Neuronal stem cell (in vitro differentiated cells): ENCODE measurements at regions not wholly inside any gene's neighbourhood (a gene's known extent, or its start where the extent isn't known, plus 50 kb on each side); places are given as distances from the start of the nearest gene placed in this dataset.

Source experiments
- DNase-seq: peaks from one replicate; pipeline ENCODE4 v3.0.0-alpha.2; 2013; ENCODE audit warnings: low spot score
- H2AFZ ChIP-seq: one replicate; pipeline ENCODE4 v1.6.1; 2013; ENCODE audit warnings: mild to moderate bottlenecking, low read length, inconsistent platforms
- H2AK5ac ChIP-seq: 2 replicates; pipeline ENCODE4 v1.6.1; 2013; ENCODE audit warnings: low read depth, mild to moderate bottlenecking, inconsistent platforms, low read length, moderate library complexity, mixed read lengths
- H2BK120ac ChIP-seq: 2 replicates; pipeline ENCODE4 v1.6.1; 2013; ENCODE audit warnings: low read depth, mild to moderate bottlenecking, inconsistent platforms, low read length, moderate library complexity, mixed read lengths
- H2BK12ac ChIP-seq: one replicate; pipeline ENCODE4 v1.6.1; 2013; ENCODE audit warnings: low read length, inconsistent platforms
- H2BK15ac ChIP-seq: 2 replicates; pipeline ENCODE4 v1.6.1; 2013; ENCODE audit warnings: mild to moderate bottlenecking, low read length, inconsistent platforms, mixed read lengths
- H2BK5ac ChIP-seq: one replicate; pipeline ENCODE4 v1.6.1; 2013; ENCODE audit warnings: inconsistent platforms, mild to moderate bottlenecking, low read length, moderate library complexity
- H3K14ac ChIP-seq: one replicate; pipeline ENCODE4 v1.6.1; 2013; ENCODE audit warnings: low read length, inconsistent platforms
- H3K18ac ChIP-seq: 2 replicates; pipeline ENCODE4 v1.6.1; 2013; ENCODE audit warnings: low read length, inconsistent platforms
- H3K23ac ChIP-seq: 2 replicates; pipeline ENCODE4 v1.6.1; 2013; ENCODE audit warnings: low read depth, mild to moderate bottlenecking, mixed read lengths, low read length, inconsistent platforms; ENCODE audit not compliant: poor library complexity
- H3K27ac ChIP-seq: replicated peaks from 3 replicates; pipeline ENCODE4 v1.5.1; 2013; ENCODE audit warnings: low read length, inconsistent platforms
- H3K27me3 ChIP-seq, 3 experiments: 2 replicates each; pipeline ENCODE4 v1.6.1; 2013; ENCODE audit warnings: low read length in 3 of 3, mild to moderate bottlenecking in 2 of 3, inconsistent platforms in 1 of 3, low read depth in 1 of 3, mixed read lengths in 1 of 3, moderate library complexity in 1 of 3; ENCODE audit not compliant: control insufficient read depth in 3 of 3, insufficient read depth in 3 of 3
- H3K36me3 ChIP-seq, 2 donors: replicated peaks in 1 of 2; 2 replicates each; pipeline ENCODE4 v1.6.1; 2013; ENCODE audit warnings: low read length in 2 of 2; ENCODE audit not compliant: control insufficient read depth in 2 of 2, insufficient read depth in 2 of 2
- H3K4ac ChIP-seq: 2 replicates; pipeline ENCODE4 v1.6.1; 2013; ENCODE audit warnings: inconsistent platforms, mild to moderate bottlenecking, low read length, moderate library complexity
- H3K4me1 ChIP-seq, 2 donors: 1 replicate in 1 of 2; 2 replicates in 1 of 2; pipeline ENCODE4 v1.6.1; 2013; ENCODE audit warnings: low read length in 2 of 2, low read depth in 1 of 2; ENCODE audit not compliant: control insufficient read depth in 2 of 2, insufficient read depth in 1 of 2
- H3K4me2 ChIP-seq: one replicate; pipeline ENCODE4 v1.6.1; 2013; ENCODE audit warnings: mild to moderate bottlenecking, low read length, inconsistent platforms; ENCODE audit not compliant: insufficient read depth, poor library complexity, severe bottlenecking
- H3K4me3 ChIP-seq, 2 donors: 2 replicates each; pipeline ENCODE4 v1.5.1; 2013; ENCODE audit warnings: low read length in 2 of 2, mild to moderate bottlenecking in 2 of 2, inconsistent platforms in 1 of 2, moderate library complexity in 1 of 2
- H3K79me1 ChIP-seq: one replicate; pipeline ENCODE4 v1.6.1; 2013; ENCODE audit warnings: low read depth, mild to moderate bottlenecking, inconsistent platforms, low read length, moderate library complexity
- H3K9ac ChIP-seq: one replicate; pipeline ENCODE4 v1.6.1; 2013; ENCODE audit warnings: mild to moderate bottlenecking, low read depth, low read length, inconsistent platforms; ENCODE audit not compliant: poor library complexity
- H3K9me3 ChIP-seq, 2 donors: replicated peaks in 1 of 2; 2 replicates each; pipeline versions ENCODE3 to v1.6.1; 2013; ENCODE audit warnings: low read length in 2 of 2, mild to moderate bottlenecking in 2 of 2, inconsistent platforms in 1 of 2, low read depth in 1 of 2, mixed read lengths in 1 of 2, moderate library complexity in 1 of 2; ENCODE audit not compliant: control insufficient read depth in 2 of 2, insufficient read depth in 1 of 2
- H4K8ac ChIP-seq: one replicate; pipeline ENCODE4 v1.6.1; 2013; ENCODE audit warnings: low read depth, mild to moderate bottlenecking, inconsistent platforms, low read length, moderate library complexity
- H4K91ac ChIP-seq: one replicate; pipeline ENCODE4 v1.6.1; 2013; ENCODE audit warnings: low read length, low read depth, mild to moderate bottlenecking, inconsistent platforms; ENCODE audit not compliant: poor library complexity
- WGBS, 2 donors: extraction: QIAGEN DNeasy Blood & Tissue Kit; methylation state at CpG; one replicate each; pipeline ENCODE4 v1.1.7; 2013; ENCODE audit warnings: missing lambda C conversion rate in 2 of 2, mixed read lengths in 1 of 2; ENCODE audit not compliant: insufficient read length in 2 of 2, insufficient replicate concordance in 1 of 2; ENCODE audit errors: extremely low coverage in 2 of 2; 5-methylcytosine and 5-hydroxymethylcytosine counted together

- no peak for DNase-seq
- no peak overlapping the region for H3K4me3 ChIP-seq
- no peak overlapping the region for H3K4ac ChIP-seq
- no peak overlapping the region for H2BK5ac ChIP-seq
- no peak overlapping the region for H3K4me2 ChIP-seq
- no CpG with 5 or more reads among the region's 2 CpGs for WGBS, 2 donors
- H2BK15ac ChIP-seq = no peak overlapping the region
- no peak overlapping the region for H3K14ac ChIP-seq
- H3K4me1 ChIP-seq = peaks cover 3 to 5% of the 10 kb centered on the region in 2 donors
- H3K36me3 ChIP-seq = no peaks in the 10 kb centered on the region
- H2AFZ ChIP-seq = no peak overlapping the region
- H2BK12ac ChIP-seq = no peak overlapping the region
- H2AK5ac ChIP-seq = no peak overlapping the region
- no peak overlapping the region for H3K18ac ChIP-seq
- no peaks in the 10 kb centered on the region for H3K9me3 ChIP-seq
- no peak overlapping the region for H3K27ac ChIP-seq
- H4K91ac ChIP-seq = no peak overlapping the region
- no peak overlapping the region for H3K9ac ChIP-seq
- H3K27me3 ChIP-seq = no peaks in the 10 kb centered on the region
- no peak overlapping the region for H3K23ac ChIP-seq
- H4K8ac ChIP-seq = no peak overlapping the region
- no peak overlapping the region for H2BK120ac ChIP-seq
- H3K79me1 ChIP-seq = no peaks in the 10 kb centered on the region
Measured at GRCh38 chr18:26637983-26638382, 89.6 kb upstream of the KCTD1 start.

GRCh38 chr18:26637324-26637723 is 89.0 kb upstream of the KCTD1 start:
- Histone ChIP-seq H3K27ac (no peak overlapping the region), H2BK120ac (no peak overlapping the region), H3K79me1 (no peaks in the 10 kb centered on the region), H3K9ac (no peak overlapping the region), H4K8ac (no peak overlapping the region), H3K4me1 (peaks cover 3 to 5% of the 10 kb centered on the region in 2 donors), H2AK5ac (no peak overlapping the region), H3K27me3 (no peaks in the 10 kb centered on the region), H3K4me2 (no peak overlapping the region), H3K18ac (no peak overlapping the region), H2BK15ac (no peak overlapping the region), H3K9me3 (no peaks in the 10 kb centered on the region), H4K91ac (no peak overlapping the region), H2BK12ac (no peak overlapping the region), H3K4ac (no peak overlapping the region), H3K36me3 (no peaks in the 10 kb centered on the region), H3K14ac (no peak overlapping the region), H3K23ac (no peak overlapping the region), H2BK5ac (no peak overlapping the region), H3K4me3 (no peak overlapping the region), H2AFZ (peak overlapping the region; percentile 4)
- WGBS, 2 donors = no CpG with 5 or more reads among the region's 8 CpGs
- DNase-seq = no peak

GRCh38 chr18:26635466-26635865 is 87.1 kb upstream of the KCTD1 start:
- no peak overlapping the region for H4K8ac ChIP-seq
- no peak overlapping the region for H2AK5ac ChIP-seq
- H3K18ac ChIP-seq = no peak overlapping the region
- H2AFZ ChIP-seq = no peak overlapping the region
- no peak overlapping the region for H3K27ac ChIP-seq
- no peak overlapping the region for H2BK15ac ChIP-seq
- H3K9ac ChIP-seq = no peak overlapping the region
- no CpG with 5 or more reads among the region's 4 CpGs for WGBS, 2 donors
- no peaks in the 10 kb centered on the region for H3K27me3 ChIP-seq
- no peak overlapping the region for H3K14ac ChIP-seq
- no peak overlapping the region for H3K4ac ChIP-seq
- H3K23ac ChIP-seq = no peak overlapping the region
- H4K91ac ChIP-seq = no peak overlapping the region
- H3K36me3 ChIP-seq = no peaks in the 10 kb centered on the region
- no peak overlapping the region for H3K4me3 ChIP-seq
- no peak for DNase-seq
- peaks cover 3 to 5% of the 10 kb centered on the region in 2 donors for H3K4me1 ChIP-seq
- peaks cover 0 to under 1% of the 10 kb centered on the region in 2 donors for H3K9me3 ChIP-seq
- H2BK120ac ChIP-seq = no peak overlapping the region
- no peak overlapping the region for H2BK5ac ChIP-seq
- no peak overlapping the region for H2BK12ac ChIP-seq
- no peaks in the 10 kb centered on the region for H3K79me1 ChIP-seq
- H3K4me2 ChIP-seq = no peak overlapping the region

GRCh38 chr18:26634631-26635030 is 86.3 kb upstream of the KCTD1 start:
- no peak overlapping the region for H3K14ac ChIP-seq
- no peak overlapping the region for H4K91ac ChIP-seq
- H4K8ac ChIP-seq = no peak overlapping the region
- H3K36me3 ChIP-seq = no peaks in the 10 kb centered on the region
- H3K27me3 ChIP-seq = no peaks in the 10 kb centered on the region
- no peak overlapping the region for H2BK15ac ChIP-seq
- no peak overlapping the region for H3K18ac ChIP-seq
- no peak overlapping the region for H3K27ac ChIP-seq
- peaks cover 0 to 1% of the 10 kb centered on the region in 2 donors for H3K9me3 ChIP-seq
- H3K4me2 ChIP-seq = no peak overlapping the region
- no peak for DNase-seq
- peaks cover 3 to 5% of the 10 kb centered on the region in 2 donors for H3K4me1 ChIP-seq
- no peak overlapping the region for H3K9ac ChIP-seq
- no peak overlapping the region for H3K23ac ChIP-seq
- no peak overlapping the region for H2AK5ac ChIP-seq
- H2BK12ac ChIP-seq = no peak overlapping the region
- no peak overlapping the region for H2BK5ac ChIP-seq
- no peak overlapping the region for H2AFZ ChIP-seq
- no peak overlapping the region for H2BK120ac ChIP-seq
- no peak overlapping the region for H3K4ac ChIP-seq
- H3K4me3 ChIP-seq = no peak overlapping the region
- no peaks in the 10 kb centered on the region for H3K79me1 ChIP-seq
- no CpG with 5 or more reads among the region's 4 CpGs for WGBS, 2 donors
